ENCODE measurements at regions not wholly inside any gene's neighbourhood (a gene's known extent, or its start where the extent isn't known, plus 50 kb on each side); places are given as distances from the start of the nearest gene placed in this dataset.

DNA sequence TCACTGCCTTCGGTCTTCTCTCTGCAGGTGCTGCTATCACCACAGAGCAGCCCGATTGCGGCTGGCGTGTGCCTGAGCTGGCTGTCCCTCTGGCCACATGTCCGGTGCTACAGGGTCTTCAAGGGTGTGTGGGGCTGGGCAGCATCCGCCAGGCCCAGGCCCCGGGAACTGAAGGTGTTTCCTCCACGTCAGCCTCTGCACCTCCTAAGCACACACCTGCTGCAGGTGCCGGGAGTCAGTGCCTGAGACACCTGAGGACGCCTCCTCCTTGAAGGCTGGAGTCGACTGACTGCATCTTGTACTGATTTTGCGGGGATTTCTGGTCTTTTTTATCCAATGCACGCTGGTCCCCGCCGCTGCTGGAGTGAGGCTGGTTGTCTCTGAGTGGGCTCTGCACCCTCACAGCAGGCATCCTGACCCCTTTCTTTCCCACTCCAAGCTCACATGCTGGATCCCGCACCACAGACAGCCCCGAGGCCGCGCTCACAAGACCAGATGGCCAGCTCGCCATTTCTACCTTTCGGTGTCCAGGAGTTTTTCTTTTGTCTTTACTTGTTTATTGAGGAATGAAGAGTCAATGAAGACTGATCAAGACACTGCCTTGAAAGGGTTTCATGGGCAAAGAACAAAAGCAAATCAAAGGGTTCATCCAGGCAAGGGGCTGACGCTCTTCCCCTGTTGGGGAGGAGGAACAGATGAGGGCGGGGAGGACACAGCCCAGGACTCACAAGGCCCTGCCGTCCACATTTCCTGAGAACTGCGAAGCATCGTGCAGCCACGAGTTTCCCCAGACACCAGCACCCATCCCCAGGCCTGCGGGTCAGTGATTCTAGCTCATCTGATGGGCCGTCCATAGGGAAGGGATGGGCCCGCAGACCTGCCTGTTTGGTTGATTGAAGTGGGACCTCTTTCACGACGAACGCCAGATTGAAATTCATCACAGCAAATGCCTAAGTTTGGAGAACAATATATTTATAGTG lies 203.8 kb upstream of the SOX1 start:
- DNase-seq, result no peak

- no peak for DNase-seq
Measured at GRCh38 chr13:111864566-111864965, 202.4 kb upstream of the SOX1 start.

DNA sequence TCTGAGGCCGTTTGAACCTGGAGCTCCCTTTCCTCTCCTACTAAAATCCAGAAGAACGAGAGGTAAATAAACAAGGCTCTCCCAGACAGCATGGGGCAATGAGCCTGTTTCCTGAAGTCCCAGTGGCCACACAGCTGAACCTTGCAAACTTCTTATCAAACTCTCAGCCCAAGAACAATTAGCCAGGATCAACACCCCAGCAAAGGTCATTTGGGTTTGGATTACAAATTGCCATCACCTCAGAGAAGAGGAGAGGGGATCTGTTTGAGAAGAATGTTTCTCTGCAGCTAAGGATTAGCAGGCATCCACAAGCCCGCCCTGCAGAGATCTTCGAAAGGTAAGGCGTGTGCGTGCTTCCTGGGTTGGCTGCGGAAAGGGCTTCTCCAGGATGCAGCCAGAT lies 201.9 kb upstream of the SOX1 start:
- DNase-seq, result no peak

- no peak for DNase-seq
Measured at GRCh38 chr13:111865826-111866225, 201.1 kb upstream of the SOX1 start.

GRCh38 chr13:111866731-111867245 lies 200.2 kb upstream of the SOX1 start:
- DNase-seq, result no peak

DNA sequence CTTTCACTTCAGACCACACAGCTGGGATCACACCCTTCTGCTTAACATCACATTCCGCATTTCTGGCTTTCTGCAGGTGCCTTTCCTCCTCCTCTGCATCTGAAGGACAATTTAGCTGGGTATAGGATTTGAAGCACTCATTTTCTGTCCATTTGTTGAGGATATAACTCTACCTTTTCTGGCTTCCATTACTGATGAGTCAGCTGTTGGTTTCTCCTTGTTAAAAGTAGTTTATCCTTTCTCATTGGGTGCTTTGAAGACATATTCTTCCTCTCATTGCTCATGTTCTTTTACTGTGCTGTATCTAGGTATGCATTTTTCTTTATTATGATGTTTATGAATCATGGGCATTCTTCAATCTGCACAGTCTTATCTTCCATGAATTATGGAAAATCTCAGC lies 199.3 kb upstream of the SOX1 start:
- DNase-seq, result no peak

- DNase-seq, result no peak
Measured at GRCh38 chr13:111868716-111869115, 198.2 kb upstream of the SOX1 start.

DNA sequence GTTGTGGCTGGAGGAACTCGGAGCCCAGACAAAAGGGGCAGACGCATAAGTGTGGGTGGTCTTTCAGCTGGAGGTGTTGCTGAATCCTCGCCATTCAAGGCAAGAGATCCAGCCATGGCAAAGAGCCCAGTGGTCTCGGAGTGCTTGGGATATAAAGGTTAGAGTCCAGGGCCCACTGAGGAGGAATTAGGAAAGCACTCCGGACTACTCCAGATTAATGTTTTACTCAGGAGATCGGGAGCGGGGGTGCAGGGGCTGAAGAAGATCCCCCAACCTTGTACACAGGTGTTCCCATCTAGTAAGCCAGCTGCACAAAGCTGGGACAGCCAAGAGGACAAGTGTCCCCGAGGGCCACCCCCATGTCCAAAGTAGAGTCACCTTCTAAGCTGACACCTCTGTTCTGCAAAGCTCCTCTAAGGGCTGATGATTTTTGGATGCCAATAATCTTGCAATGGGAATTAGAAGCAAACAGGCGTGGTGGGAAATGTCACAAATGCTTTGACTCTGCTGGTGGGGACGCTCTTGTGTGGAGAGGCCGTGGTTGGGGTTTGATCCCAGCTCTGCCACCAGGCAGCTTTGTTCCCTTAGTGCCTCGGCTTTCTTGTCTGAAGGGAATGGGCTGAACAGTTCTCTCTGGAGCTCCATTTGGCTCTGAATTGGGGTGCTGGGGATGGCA lies 194.3 kb upstream of the SOX1 start:
- no peak for DNase-seq

GRCh38 chr13:111873676-111874178 lies 193.2 kb upstream of the SOX1 start:
- no peak for DNase-seq

GRCh38 chr13:111874981-111875380 lies 192.0 kb upstream of the SOX1 start:
- no peak for DNase-seq

GRCh38 chr13:111875915-111876314 lies 191.0 kb upstream of the SOX1 start:
- no peak for DNase-seq

DNA sequence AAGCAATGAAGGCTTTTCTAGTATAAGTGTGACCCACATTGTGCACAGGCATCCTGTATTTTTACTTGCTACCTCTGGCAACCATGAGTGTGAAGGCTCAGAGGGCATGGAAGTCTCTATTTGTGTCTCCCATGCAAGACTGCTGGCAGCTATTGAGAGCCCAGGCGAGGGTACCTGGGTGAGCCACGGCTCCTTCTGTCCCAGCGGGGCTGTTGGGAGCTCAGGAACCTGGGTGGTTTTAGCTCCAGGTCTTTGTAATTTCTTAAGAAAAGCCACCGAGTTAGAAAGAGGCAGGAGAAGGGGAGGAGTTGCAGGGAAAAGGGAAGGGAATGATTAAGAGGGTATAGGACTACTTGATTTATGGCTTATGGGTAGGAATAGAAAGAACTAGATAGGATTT lies 190.4 kb upstream of the SOX1 start:
- no peak for DNase-seq

DNA sequence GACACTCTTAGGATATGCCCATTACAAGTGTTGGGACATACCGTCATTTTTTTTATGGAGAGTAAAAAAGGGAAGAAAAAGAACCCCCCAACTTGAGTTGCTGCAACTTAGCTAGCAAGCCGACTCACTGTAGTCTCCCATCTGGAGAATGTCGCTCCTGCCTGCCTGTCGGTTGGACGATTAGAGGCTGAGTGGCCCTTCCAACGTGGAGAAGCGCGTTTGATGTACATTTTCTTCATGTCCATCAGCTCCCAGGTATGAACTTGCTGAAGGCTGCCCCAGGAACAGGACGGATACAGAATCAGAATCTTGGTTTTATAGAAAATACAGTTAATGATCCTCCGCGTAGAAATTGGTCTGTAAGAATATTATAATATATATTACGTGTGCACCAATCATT lies 189.0 kb upstream of the SOX1 start:
- no peak for DNase-seq

- DNase-seq, result no peak
Measured at GRCh38 chr13:111879719-111880118, 187.2 kb upstream of the SOX1 start.

GRCh38 chr13:111880185-111880584 lies 186.8 kb upstream of the SOX1 start:
- peak in 1 of 2 experiments; percentile 20 for DNase-seq

- DNase-seq, result no peak
Measured at GRCh38 chr13:111881700-111882099, 185.2 kb upstream of the SOX1 start.

GRCh38 chr13:111882351-111882750 lies 184.6 kb upstream of the SOX1 start:
- no peak for DNase-seq

DNA sequence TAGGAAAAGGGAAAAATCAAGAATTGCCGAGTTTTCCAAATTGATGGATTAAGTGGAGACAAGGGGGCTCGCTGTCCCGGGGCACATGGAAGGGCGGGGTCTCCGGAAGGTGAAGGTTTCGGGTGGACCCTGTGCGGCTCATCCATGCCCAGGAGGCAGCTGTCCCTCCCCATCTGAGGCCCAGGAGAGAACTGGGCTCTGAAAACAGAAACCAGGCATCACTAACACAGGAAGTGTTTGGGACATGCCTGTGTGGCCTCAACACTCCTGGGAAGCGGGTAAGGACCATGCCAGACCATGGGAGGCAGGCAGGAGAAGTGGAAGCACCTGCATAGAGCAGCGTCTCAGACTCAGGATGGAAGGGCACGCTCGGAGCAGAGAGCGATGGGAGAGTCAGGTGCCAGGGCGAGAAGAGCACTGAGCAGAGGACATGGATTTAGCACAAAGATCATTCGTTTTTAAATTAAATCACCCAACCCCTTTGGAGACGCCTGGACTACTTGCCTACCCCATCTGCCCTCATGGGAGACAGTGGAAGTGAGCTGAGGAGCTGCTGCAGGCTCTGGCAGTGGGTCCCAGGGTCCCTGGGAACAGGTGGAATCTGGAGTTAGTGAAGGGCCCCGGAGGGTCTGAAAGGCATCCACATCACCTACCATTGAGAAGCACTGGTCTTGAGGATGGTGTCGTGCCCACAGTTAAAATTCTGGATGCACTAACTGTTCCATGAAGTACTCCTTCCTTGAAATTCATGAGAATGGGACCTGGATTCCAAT lies 183.2 kb upstream of the SOX1 start:
- no peak for DNase-seq

DNA sequence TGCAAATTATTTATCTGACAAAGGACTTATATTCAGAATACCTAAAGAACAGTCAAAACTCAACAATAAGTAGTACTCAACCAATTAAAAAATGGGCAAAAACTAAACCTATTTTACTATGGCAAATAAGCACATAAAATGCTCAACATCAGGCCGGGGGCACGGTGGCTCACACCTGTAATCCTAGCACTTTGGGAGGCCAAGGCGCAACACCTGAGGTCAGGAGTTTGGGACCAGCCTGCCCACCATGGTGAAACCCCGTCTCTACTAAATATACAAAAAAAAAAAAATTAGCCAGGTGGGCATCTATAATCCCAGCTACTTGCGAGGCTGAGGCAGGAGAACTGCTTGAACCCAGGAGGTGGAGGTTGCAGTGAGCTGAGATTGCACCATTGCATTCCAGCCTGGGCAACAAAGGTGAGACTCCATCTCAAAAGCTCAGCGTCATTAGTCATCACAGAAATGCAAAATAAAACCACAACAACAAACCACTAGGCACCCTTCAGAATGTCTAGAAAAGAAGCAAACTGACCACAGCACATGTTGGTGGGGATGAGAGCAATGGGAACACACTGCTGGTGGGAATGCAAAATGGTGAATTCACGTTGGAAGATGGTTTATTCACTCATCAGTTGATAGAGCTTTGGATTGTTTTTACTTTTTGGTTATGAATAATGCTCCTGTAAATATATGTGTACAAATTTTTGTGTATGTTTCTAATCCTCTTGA lies 180.6 kb upstream of the SOX1 start:
- no peak for DNase-seq

DNA sequence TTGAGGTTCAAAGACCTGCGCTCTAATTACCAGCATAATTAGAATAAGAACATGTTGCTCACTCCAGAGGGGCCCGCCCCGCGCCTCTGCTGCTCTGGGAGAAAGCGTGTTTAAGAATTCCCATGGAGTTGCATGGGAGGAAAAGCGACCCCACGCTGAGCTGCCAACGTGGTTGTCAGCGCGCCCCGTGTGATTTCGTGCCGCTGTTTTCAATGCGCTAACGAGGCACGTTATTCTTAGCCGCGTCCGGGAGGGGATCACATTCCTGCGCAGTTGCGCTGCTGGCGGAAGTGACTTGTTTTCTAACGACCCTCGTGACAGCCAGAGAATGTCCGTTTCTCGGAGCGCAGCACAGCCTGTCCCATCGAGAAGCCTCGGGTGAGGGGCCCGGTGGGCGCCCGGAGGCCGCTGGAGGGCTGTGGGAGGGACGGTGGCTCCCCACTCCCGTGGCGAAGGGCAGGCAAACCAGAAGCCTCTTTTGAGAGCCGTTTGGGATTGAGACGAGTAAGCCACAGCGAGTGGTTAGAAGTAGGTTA lies 173.8 kb upstream of the SOX1 start:
- peak in 1 of 2 experiments; percentile 14 for DNase-seq

- DNase-seq, result no peak
Measured at GRCh38 chr13:111893607-111894443, 173.1 kb upstream of the SOX1 start.

Data from NCI-H524 (cell line).